T-helper 17 cell (primary cell): ENCODE measurements at regions not wholly inside any gene's neighbourhood (a gene's known extent, or its start where the extent isn't known, plus 50 kb on each side); places are given as distances from the start of the nearest gene placed in this dataset.

Experiments
- ATAC-seq: fragments of 150-1000 bp; cut with Tn5 transposase; 2 replicates; pipeline ENCODE4 v1.10.0; 2021; ENCODE audit warnings: mild to moderate bottlenecking, moderate library complexity
- DNase-seq, 3 donors: peaks; one replicate each; pipeline versions ENCODE4 v3.0.0 to v3.0.0-alpha.2; 2020 to 2021
- H3K9me3 ChIP-seq: one replicate; pipeline ENCODE4 v1.7.0; 2013; ENCODE audit warnings: low read length, mild to moderate bottlenecking; ENCODE audit not compliant: control insufficient read depth, poor library complexity, severe bottlenecking
- H3K27ac Mint-ChIP-seq: one replicate; pipeline ENCODE4 v1.8.0; 2022; ENCODE audit warnings: mild to moderate bottlenecking, moderate library complexity, mixed read lengths
- H3K27me3 Mint-ChIP-seq: one replicate; pipeline ENCODE4 v1.8.0; 2022; ENCODE audit warnings: mixed read lengths
- H3K36me3 Mint-ChIP-seq: one replicate; pipeline ENCODE4 v1.8.0; 2022; ENCODE audit warnings: low read depth, mixed read lengths
- H3K4me1 Mint-ChIP-seq: one replicate; pipeline ENCODE4 v1.8.0; 2022; ENCODE audit warnings: mild to moderate bottlenecking, mixed read lengths
- H3K4me3 Mint-ChIP-seq: one replicate; pipeline ENCODE4 v1.8.0; 2022; ENCODE audit warnings: mild to moderate bottlenecking, moderate library complexity, mixed read lengths

GRCh38 chr5:113776832-113777525, 263.5 kb downstream of the YTHDC2 start:
- H3K4me1 Mint-ChIP-seq, result no peaks in the 10 kb centered on the region
- H3K9me3 ChIP-seq, result no peaks in the 10 kb centered on the region
- no peak overlapping the region for H3K4me3 Mint-ChIP-seq
- H3K27ac Mint-ChIP-seq, result no peak overlapping the region
- peaks cover 7% of the 10 kb centered on the region for H3K27me3 Mint-ChIP-seq
- DNase-seq, result no peak
- ATAC-seq, result no peak
- H3K36me3 Mint-ChIP-seq, result no peaks in the 10 kb centered on the region

DNA sequence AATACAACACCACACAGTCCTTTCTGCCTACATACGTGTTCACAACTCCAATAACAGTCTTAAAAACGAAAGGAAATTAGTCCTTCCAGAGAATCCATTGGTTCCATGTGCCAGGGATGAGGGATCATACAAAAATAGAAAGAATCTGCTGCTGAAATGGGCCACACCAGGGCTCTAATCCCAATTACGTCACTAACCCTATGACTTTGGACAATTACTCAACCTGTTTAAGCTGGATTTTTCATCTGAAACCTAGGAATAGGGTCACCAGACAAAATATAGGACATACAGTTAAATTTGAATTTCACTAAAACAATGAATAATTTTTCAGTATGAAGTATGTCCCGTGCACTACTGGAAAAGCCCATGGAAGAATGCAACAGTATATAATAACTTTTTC, 264.7 kb downstream of the YTHDC2 start:
- Mint-ChIP-seq H3K4me1 (no peaks in the 10 kb centered on the region), H3K27ac (no peak overlapping the region), H3K36me3 (no peaks in the 10 kb centered on the region), H3K27me3 (peaks cover 7% of the 10 kb centered on the region), H3K4me3 (no peak overlapping the region)
- no peak for ATAC-seq
- no peak for DNase-seq
- H3K9me3 ChIP-seq, result no peaks in the 10 kb centered on the region

GRCh38 chr5:113788141-113788655, 274.7 kb downstream of the YTHDC2 start:
- Mint-ChIP-seq H3K4me3 (no peak overlapping the region), H3K27ac (no peak overlapping the region), H3K27me3 (peaks cover 9% of the 10 kb centered on the region), H3K4me1 (no peaks in the 10 kb centered on the region), H3K36me3 (no peaks in the 10 kb centered on the region)
- H3K9me3 ChIP-seq, result no peaks in the 10 kb centered on the region
- ATAC-seq (no peak), DNase-seq (no peak)

DNA sequence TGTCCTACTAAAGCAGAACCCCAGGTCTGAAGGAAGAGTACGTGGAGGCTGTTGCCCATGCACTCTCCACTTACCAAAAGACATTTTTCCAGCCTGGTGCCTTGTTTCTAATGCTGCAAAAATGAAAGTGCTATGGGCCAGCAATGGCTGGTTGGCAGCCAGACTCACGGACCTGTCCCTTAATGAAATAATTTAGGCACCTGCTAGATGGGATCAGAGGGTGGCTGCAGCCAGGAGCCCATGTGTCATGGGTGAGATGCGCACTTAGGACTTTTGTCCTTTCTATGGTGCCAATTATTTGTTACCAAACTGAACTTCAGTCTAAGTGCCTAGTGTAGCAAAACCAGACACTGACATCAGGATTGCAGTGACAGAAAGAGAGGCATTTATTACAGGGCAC, 276.3 kb downstream of the YTHDC2 start:
- Mint-ChIP-seq H3K27ac (no peak overlapping the region), H3K27me3 (peaks cover 9% of the 10 kb centered on the region), H3K4me1 (no peaks in the 10 kb centered on the region), H3K4me3 (no peak overlapping the region), H3K36me3 (no peaks in the 10 kb centered on the region)
- no peak for DNase-seq
- ATAC-seq, result no peak
- no peaks in the 10 kb centered on the region for H3K9me3 ChIP-seq

DNA sequence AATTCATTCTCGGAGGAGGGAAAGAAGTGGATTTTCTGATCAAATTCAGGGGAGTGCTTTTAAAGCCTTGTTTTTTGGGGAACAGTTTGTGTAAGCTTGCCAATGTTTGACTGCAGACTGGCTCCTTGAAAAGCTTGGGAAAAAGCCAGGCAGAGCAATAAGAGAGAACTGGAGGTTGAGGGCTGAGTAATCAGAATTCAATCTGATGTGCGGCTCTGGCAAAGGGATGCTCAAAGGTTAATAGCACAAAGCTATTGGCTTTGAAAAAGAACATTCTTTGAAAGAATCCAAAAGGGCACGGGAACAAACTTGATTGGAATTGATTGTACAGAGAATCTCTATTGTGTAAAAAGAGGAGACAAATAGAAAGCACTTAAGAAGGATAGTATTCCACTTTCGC, 279.3 kb downstream of the YTHDC2 start:
- H3K9me3 ChIP-seq, result no peaks in the 10 kb centered on the region
- Mint-ChIP-seq H3K27me3 (peaks cover 9% of the 10 kb centered on the region), H3K4me3 (peak overlapping the region; percentile 15), H3K4me1 (no peaks in the 10 kb centered on the region), H3K27ac (no peak overlapping the region), H3K36me3 (no peaks in the 10 kb centered on the region)
- ATAC-seq (no peak), DNase-seq (no peak)

DNA sequence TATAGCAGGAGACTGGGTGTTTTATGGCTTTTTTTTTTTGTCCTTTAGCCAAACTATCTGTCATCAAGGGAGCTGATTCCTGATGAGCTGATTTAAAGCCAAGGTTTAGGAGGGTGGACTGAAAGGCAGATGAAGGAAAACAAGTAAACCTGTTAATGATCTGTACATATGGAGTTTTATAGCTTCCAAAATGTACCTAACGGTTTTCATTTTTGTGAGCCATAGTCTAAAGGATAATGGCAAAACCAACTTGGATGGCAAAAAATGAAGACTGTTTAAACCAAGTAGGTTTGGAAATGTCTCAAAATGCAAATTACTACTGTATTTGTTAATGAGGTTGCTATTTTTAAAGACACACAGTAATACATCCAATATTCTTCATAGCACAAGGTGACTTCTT, 281.5 kb downstream of the YTHDC2 start:
- Mint-ChIP-seq H3K4me3 (no peak overlapping the region), H3K27me3 (no peaks in the 10 kb centered on the region), H3K36me3 (no peaks in the 10 kb centered on the region), H3K27ac (no peak overlapping the region), H3K4me1 (no peaks in the 10 kb centered on the region)
- DNase-seq, result no peak
- no peak for ATAC-seq
- no peaks in the 10 kb centered on the region for H3K9me3 ChIP-seq

DNA sequence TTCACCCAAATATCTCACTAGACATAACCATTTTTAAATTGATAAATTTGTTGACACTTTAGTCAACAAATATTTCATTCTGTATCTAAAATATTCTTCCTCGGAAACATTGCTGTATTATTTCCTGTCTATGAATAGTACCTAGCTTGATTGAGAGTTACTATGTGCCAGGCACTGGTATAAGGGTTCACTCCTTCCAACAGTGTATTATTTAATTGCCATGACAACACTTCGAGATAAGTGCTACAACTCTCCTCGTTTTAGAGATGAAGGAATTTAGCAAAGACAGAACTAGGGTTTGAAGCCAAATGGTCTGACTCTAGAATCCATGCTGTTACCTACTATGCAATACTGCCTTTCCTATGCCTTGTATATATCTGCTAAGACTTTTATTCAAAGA, 287.2 kb downstream of the YTHDC2 start:
- no peaks in the 10 kb centered on the region for H3K4me1 Mint-ChIP-seq
- ATAC-seq (no peak), DNase-seq (no peak)
- H3K27ac Mint-ChIP-seq, result no peak overlapping the region
- H3K4me3 Mint-ChIP-seq, result no peak overlapping the region
- H3K9me3 ChIP-seq, result no peaks in the 10 kb centered on the region
- H3K27me3 Mint-ChIP-seq, result no peaks in the 10 kb centered on the region
- H3K36me3 Mint-ChIP-seq, result no peaks in the 10 kb centered on the region

GRCh38 chr5:113804264-113804663, 290.8 kb downstream of the YTHDC2 start:
- Mint-ChIP-seq H3K27me3 (no peaks in the 10 kb centered on the region), H3K4me1 (no peaks in the 10 kb centered on the region), H3K36me3 (no peaks in the 10 kb centered on the region), H3K27ac (no peak overlapping the region), H3K4me3 (no peak overlapping the region)
- DNase-seq (no peak), ATAC-seq (no peak)
- no peaks in the 10 kb centered on the region for H3K9me3 ChIP-seq

GRCh38 chr5:113804943-113805342, 291.4 kb downstream of the YTHDC2 start:
- H3K4me1 Mint-ChIP-seq, result no peaks in the 10 kb centered on the region
- H3K36me3 Mint-ChIP-seq, result no peaks in the 10 kb centered on the region
- ATAC-seq, result no peak
- no peak overlapping the region for H3K27ac Mint-ChIP-seq
- DNase-seq, result no peak
- H3K27me3 Mint-ChIP-seq, result peaks cover 5% of the 10 kb centered on the region
- no peak overlapping the region for H3K4me3 Mint-ChIP-seq
- no peaks in the 10 kb centered on the region for H3K9me3 ChIP-seq

- no peak overlapping the region for H3K27ac Mint-ChIP-seq
- no peaks in the 10 kb centered on the region for H3K4me1 Mint-ChIP-seq
- no peak overlapping the region for H3K4me3 Mint-ChIP-seq
- DNase-seq, result no peak
- H3K27me3 Mint-ChIP-seq, result peaks cover 5% of the 10 kb centered on the region
- H3K36me3 Mint-ChIP-seq, result no peaks in the 10 kb centered on the region
- H3K9me3 ChIP-seq, result no peaks in the 10 kb centered on the region
- ATAC-seq, result no peak
These were observed 292.8 kb downstream of the YTHDC2 start for GRCh38 chr5:113806250-113806649.

DNA sequence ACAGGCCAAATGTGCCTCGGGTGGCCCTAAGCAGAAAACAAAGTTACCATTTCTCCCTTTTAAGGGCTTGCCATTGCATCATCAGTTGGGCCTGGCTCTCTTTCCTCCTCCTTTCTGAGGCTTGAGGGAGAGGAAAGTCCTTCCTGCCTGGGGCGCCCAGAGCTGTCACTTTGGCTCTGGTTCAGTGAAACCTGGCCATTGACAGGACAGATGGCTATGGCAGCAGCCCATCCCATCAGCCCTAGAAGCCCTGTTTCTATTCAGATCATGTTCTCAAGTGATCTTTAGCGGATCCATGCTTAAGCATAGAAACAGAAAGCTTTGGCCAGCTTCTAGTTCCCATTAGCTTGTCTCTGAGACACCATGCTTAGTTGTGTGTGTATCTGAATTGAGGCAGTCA, 293.4 kb downstream of the YTHDC2 start:
- no peak for ATAC-seq

GRCh38 chr5:113807427-113807991, 294.0 kb downstream of the YTHDC2 start:
- Mint-ChIP-seq H3K36me3 (no peaks in the 10 kb centered on the region), H3K4me1 (no peaks in the 10 kb centered on the region), H3K27me3 (peaks cover 5% of the 10 kb centered on the region), H3K27ac (no peak overlapping the region), H3K4me3 (no peak overlapping the region)
- H3K9me3 ChIP-seq, result no peaks in the 10 kb centered on the region
- ATAC-seq (no peak), DNase-seq (no peak)

More for the DNA sequence above, 293.4 kb downstream of the YTHDC2 start:
- Mint-ChIP-seq H3K4me3 (no peak overlapping the region), H3K27ac (no peak overlapping the region), H3K27me3 (peaks cover 5% of the 10 kb centered on the region), H3K36me3 (no peaks in the 10 kb centered on the region), H3K4me1 (no peaks in the 10 kb centered on the region)
- DNase-seq, result no peak
- H3K9me3 ChIP-seq, result no peaks in the 10 kb centered on the region

GRCh38 chr5:113808956-113809355, 295.5 kb downstream of the YTHDC2 start:
- Mint-ChIP-seq H3K36me3 (no peaks in the 10 kb centered on the region), H3K27ac (no peak overlapping the region), H3K27me3 (peaks cover 5% of the 10 kb centered on the region), H3K4me3 (no peak overlapping the region), H3K4me1 (no peaks in the 10 kb centered on the region)
- no peaks in the 10 kb centered on the region for H3K9me3 ChIP-seq
- ATAC-seq (no peak), DNase-seq (no peak)

DNA sequence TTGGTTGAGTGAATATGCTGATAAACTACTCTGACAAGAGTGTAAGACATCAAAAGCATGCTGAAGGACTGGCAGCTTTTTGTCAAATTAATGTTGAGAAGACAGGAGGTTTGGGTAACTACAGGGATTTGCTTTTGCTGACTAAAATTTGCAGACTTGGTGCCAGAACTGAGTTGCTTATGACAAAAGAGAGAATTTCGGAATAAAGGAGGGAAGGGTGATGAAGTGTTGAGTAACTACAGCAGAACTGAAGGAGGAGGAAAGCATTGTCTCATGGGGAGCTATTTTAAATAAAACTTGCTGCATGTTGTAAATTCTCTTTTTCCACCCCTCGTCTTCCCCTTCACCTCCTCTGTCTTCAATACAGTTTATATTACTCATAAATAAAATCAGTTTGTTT, 296.1 kb downstream of the YTHDC2 start:
- H3K4me1 Mint-ChIP-seq, result no peaks in the 10 kb centered on the region

More for the DNA sequence above, 296.1 kb downstream of the YTHDC2 start:
- Mint-ChIP-seq H3K27me3 (peaks cover 5% of the 10 kb centered on the region), H3K4me3 (no peak overlapping the region), H3K36me3 (no peaks in the 10 kb centered on the region), H3K27ac (no peak overlapping the region)
- ATAC-seq (no peak), DNase-seq (no peak)
- H3K9me3 ChIP-seq, result no peaks in the 10 kb centered on the region
